NCI-H2227 treated with DMSO at 0.1 percent for 48 hours (cell line): ENCODE measurements at regions not wholly inside any gene's neighbourhood (a gene's known extent, or its start where the extent isn't known, plus 50 kb on each side); places are given as distances from the start of the nearest gene placed in this dataset.
"Not testable (repeated sequence)": the region's sequence is repeated elsewhere in the genome, so short reads cannot be mapped to it uniquely, and the experiment has no call there.

Experiments used
- DNase-seq: peaks from one replicate; lab custom pipeline; 2025; lab: John Stamatoyannopoulos, UW

DNA sequence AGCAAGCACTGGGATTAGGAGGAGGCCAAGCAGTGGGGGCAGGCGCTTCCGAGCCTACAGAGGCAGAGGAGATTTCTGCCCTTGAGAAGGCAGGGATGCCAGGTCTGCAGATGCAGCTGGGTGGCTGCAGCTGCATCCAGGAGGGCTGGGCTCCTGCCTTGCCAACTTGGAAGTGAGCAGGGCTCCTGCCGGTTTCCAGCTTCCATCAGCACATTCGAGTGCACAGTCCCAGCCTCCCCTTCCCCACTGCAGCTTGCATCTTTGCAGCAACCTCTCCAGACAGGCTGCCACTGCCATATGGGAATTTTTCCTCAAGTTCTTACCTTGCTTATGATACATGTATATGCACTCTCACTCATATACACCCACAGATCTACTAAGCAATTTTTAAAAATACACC lies 1234.3 kb upstream of the B3GALT2 start:
- DNase-seq: no peak

DNA sequence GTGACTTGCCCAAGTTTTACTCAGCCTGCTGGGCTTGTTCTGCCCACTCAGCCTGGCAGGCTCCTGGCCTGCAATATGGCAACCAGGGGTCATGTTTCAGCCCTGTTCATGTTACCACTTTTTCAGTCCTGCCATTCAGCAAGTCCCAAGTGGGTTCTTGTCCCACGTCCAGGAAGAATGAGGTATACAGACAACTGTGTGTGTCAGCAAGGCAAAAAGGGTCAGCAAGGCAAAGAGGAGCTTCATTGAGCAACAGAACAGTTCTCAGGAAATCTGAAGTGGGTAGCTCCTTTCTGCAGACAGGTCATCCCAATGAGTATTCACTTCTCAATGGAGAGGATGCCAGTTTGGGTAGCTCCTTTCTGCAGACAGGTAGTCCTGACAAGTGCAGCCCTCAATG lies 1233.3 kb upstream of the B3GALT2 start:
- no peak for DNase-seq

DNA sequence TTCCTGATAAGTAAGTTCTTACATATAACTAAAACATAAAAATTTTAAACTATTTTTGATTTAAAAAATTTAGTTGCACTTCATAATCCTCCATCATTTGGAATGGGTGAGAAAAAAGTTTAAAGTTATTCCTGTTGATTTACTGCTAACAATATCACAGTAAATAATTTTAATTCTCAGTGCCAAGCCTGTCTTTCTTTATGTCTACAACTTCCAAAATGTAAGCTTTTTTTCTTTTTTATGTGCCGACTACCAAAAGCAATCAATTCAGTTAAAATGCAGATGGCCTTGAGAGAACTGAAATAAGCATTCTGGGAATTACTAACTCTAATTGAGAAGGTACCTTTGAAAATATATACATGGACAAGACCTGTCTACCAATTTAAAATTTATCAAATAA lies 1224.3 kb upstream of the B3GALT2 start:
- no peak for DNase-seq

- not testable (repeated sequence) for DNase-seq
Measured at GRCh38 chr1:194407238-194407637, 1220.8 kb upstream of the B3GALT2 start.

GRCh38 chr1:194394676-194395075 lies 1208.3 kb upstream of the B3GALT2 start:
- DNase-seq: no peak

- no peak for DNase-seq
Measured at GRCh38 chr1:194387531-194387930, 1201.1 kb upstream of the B3GALT2 start.

GRCh38 chr1:194378517-194378916 lies 1192.1 kb upstream of the B3GALT2 start:
- DNase-seq: no peak

DNA sequence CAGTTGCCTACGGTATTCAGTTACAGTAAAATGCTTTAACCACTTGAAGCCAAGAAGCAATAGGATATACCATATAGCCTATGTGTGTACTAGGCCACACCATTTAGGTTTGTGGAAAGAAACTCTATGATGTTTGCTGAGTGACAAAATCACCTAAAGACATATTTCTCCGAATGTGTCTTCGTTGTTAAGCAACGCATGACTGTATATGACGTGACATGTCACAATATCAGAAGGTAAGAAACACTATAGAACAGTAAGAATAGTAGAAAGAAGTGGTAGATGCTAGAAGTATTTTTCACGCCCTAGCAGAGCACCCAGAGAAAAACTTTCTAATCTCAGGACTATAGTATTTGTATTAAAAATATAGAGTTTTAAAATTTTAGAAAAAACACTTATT lies 1188.2 kb upstream of the B3GALT2 start:
- DNase-seq: no peak

GRCh38 chr1:194372266-194372665 lies 1185.9 kb upstream of the B3GALT2 start:
- DNase-seq: no peak

DNA sequence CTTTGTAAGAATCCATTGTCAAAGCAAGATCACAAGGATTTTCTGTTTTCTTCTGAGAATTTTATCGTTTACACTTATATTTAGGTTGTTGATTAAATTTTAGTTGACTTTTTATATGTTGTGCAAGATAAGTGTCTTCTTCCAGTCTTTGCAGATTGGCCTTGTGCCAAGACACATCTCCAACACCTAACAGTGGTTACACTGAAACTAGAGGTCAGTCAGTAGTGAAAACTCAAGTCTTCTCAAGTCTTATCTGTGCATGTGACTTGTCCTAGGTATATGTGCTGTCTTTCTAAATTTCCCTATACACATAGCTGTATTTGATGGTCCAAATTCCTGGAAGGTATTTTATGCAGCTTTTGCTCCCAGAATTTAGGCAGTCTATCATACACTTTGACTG lies 1183.2 kb upstream of the B3GALT2 start:
- DNase-seq: no peak

- no peak for DNase-seq
Measured at GRCh38 chr1:194369060-194369459, 1182.6 kb upstream of the B3GALT2 start.

DNA sequence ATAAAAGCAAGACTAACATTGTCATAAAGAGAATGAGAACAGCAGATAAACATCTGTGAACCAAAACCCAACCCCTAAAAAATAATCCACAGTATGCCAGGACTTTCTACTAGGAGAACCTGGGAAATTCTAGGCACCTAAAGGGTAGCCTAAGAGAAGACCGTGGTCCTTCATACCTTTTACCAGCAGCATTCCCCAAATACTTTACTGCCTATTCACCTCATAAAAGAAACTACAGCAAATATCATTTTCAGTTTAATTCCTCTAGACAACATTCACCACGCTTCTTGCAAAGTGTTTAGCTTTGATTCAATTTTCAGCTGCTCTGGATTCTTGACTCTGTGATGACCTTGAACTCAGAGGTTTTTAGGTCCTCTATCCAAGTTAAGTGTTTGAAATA lies 1180.7 kb upstream of the B3GALT2 start:
- DNase-seq: no peak

DNA sequence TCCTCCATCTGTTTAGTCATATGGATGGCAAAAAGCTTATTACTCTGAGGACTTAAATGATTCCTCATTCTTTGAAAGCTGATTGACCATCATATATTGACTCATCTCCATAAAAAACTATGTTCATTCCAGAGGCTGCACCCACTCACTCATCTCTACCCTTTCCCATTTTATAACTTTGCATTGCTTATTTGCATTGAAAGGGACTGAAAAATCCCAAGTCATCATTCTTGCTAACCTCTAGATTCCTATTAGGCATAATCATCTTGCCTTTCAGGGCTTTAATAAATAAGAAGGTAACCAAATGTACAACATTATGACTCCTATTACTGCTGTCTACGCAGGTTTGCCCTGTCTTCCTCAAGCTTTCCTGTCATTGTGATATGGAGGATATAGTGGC lies 1180.3 kb upstream of the B3GALT2 start:
- DNase-seq: no peak

DNA sequence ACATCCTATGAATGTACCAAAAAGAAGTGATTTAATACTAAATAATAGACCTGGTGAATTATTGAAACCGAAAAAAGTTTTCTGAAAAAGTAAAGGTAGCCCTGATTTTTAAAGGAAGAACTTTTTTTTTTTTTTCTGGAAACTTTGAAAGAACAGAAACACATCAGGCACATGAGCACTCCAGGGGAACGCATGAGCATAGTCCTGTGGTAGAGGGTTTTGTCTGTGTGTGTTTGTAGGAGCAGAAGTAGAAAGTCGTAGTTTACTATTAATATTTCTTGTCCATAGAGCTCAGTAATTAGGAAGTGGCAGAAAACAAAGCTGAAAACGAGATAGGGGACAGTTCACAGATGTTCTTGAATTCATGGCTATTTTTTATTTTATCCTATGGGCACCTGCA lies 1175.9 kb upstream of the B3GALT2 start:
- no peak for DNase-seq

DNA sequence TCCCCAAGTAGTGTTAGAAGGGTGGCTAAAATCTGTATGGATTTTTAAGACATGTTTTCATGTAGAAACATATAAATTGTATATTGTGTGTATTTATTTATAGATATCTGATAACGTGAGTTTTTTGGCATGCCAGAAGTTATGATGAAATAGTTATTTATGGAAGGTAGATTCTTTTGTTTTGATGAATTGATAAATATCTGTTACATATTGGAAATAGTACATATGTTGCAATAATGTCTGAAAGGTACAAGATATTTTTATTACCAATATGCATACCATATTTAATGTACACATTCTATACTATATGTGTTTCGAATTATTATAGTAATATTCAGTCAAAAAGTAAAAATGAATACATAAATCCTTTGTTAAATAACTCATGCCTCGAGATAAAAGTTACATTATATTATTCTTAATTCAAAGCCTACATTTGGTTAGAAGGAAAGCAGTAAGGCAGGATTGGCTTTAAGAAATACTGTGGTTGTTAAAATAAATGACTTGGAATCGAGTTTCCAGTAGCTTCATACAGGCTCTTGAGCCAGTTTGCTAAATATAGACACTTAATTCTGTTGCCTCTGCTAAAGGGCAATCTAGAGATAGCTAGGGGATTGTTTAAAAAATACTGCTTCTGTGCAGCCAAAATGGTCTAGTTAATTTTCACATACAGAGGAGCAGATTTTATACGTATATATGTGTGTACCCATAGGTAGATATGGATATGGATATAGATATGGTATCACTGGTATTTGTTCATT lies 1175.1 kb upstream of the B3GALT2 start:
- DNase-seq: no peak

DNA sequence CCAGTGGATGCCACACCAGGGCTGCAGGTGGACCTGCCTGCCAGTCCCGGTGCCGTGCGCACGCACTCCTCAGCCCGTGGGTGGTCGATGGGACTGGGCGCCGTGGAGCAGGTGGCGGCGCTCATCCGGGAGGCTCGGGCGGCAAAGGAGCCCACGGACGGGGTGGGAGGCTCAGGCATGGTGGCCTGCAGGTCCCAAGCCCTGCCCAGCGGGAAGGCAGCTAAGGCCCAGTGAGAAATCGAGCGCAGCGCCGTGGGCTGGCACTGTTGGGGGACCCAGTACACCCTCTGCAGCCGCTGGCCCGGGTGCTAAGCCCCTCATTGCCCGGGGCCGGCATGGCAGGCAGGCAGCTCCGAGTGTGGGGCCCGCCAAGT lies 1171.8 kb upstream of the B3GALT2 start:
- DNase-seq: peak; percentile 16

GRCh38 chr1:194357573-194358207 lies 1171.3 kb upstream of the B3GALT2 start:
- peak; percentile 83 for DNase-seq

- no peak for DNase-seq
Measured at GRCh38 chr1:194355488-194356106, 1169.2 kb upstream of the B3GALT2 start.

GRCh38 chr1:194353121-194353520 lies 1166.7 kb upstream of the B3GALT2 start:
- DNase-seq: no peak

DNA sequence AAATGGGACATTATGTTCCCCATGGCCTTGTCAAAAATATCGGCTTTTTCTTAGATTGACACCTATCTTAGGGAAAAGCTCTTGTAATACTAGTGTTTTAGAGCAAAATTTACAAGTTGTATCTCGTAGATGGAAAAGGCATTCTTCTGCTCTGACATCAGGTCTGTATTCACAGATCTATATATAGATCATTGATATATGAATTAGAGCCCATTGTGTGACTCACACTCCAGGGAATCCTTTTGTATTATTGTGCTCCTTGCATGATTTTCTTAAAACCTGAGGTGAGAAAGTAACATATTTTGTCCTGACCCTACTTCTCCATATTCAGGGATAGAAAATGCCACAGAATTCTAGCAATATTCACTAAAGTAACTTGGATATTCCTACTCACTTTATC lies 1160.8 kb upstream of the B3GALT2 start:
- no peak for DNase-seq

DNA sequence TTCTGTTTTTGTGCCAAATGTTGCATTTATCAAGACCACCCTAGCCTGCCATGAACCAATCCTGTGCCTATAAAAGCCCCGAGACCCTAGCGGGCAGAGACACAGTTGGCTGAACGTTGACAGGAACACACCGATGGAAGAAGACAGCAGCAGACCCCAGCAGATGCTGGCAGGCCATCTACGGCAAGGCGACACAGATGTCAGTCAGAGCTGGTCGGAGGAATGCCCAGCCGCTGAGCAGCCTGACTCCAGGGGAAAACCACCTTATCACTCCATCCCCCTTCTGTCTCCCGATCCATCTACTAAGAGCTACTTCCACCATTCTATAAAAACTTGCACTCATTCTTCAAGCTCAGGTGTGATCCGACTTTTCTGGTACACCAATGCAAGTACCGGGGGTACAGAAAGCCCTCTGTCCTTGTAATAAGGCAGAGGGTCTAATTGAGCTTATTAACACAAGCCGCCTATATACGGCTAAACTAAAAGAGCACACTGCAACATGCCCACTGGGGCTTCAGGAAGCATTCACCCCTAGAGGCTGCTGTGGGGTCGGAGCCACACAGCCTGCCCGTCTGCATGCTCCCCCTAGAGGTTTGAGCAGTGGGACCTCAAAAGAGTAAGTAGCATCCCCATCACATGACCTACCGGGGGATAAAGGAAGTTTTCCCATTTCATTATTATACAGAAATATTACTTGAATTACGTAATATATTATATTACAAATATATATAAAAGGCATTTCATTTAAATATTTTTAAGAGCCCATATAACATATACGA lies 1156.3 kb upstream of the B3GALT2 start:
- DNase-seq: no peak

GRCh38 chr1:194341587-194341986 lies 1155.2 kb upstream of the B3GALT2 start:
- DNase-seq: no peak

- DNase-seq: no peak
Measured at GRCh38 chr1:194339471-194339870, 1153.1 kb upstream of the B3GALT2 start.
